ENCODE measurements at regions not wholly inside any gene's neighbourhood (a gene's known extent, or its start where the extent isn't known, plus 50 kb on each side); places are given as distances from the start of the nearest gene placed in this dataset.

GRCh38 chr3:161731968-161732367 is 235.4 kb downstream of the OTOL1 start:
- TF ChIP-seq CTCF (conservative IDR thresholded peaks at IDR 0.05; ENCODE audit: low read depth, low read length) (no peak), EZH2 (IDR thresholded peaks at IDR 0.05; ENCODE audit: borderline replicate concordance, low read depth, low read length, poor library complexity, severe bottlenecking) (no peak)

All from A673 (cell line).